NCI-H69 (cell line): ENCODE measurements at regions not wholly inside any gene's neighbourhood (a gene's known extent, or its start where the extent isn't known, plus 50 kb on each side); places are given as distances from the start of the nearest gene placed in this dataset.
"Not testable (repeated sequence)": the region's sequence is repeated elsewhere in the genome, so short reads cannot be mapped to it uniquely, and the experiment has no call there.

Experiments used
- DNase-seq: peaks from one replicate; lab custom pipeline; 2025; lab: John Stamatoyannopoulos, UW

DNA sequence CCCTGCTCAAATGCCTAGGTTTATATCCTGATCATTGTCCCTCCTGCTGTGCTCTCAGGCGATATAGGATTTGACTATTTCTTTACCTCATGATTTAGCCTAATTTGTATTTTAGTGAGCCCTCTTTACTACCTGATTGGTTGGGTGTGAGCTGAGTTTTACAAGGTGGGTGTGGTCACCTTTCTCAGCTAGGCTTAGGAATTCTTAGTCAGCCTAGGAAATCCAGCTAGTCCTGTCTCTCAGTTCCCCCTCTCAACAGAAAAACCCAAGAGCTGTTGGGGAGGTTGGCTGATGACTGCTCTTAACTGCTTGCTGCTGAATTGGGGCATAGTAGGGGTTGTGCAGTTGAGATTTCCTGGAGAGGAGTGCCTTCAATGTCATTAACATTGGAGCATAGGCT lies 100.5 kb upstream of the AADAT start:
- no peak for DNase-seq

DNA sequence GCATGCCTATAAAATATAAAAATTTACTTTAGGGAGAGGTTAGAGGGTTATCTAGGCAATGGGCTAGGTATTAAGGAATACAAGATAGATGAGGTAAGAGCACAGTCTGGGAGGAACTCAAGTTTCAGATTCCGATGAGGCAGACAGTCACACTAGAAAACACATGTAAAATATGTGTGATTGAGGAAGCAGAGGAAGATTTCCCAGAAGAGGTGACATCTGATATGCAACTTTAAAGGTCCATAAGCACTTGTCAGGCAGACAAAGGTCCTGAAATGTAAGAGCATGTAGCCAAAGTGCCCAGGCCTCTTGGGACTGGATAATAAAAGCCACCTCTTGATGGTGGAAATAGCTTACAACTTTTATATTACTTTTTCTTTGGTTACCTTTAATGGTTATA lies 81.1 kb upstream of the AADAT start:
- no peak for DNase-seq

DNA sequence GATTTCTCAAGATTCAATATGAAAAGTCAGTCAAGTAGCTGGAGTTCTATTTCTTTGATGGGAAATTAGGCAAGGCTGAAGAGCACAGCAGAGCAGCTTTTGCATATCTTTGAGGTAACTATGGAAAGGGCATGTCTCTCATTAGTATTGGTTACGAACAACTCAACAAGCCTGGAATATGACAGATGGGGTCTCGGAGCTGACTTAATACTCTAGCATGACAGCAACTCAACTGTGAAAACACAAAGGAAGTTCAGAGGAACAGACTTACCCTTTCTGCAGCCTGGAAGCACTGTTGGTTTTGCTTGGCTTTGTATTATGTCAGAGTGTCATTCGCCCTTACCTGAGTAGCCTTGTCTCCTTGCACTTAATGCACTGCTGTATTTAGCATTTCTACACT lies 79.9 kb upstream of the AADAT start:
- DNase-seq, result no peak

DNA sequence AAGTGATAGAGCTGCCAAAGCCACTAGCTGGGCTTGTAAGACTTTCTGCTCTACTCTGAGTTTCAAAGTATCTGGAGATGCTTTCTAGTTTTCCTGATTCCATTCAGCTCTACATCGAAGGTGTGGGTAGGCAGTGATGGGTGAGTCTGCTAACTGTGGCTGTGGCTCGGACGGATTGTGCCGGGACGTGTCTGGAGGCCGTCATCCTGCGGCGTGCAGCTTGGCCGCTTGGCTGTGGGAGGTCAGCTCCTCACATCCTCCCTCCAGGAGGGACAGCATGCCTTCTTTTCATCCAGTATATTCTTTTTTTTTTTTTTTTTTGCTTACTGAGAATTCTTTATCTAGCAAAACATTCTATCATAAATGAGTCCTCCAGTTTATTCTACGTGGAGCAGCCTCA lies 77.9 kb upstream of the AADAT start:
- DNase-seq, result no peak

DNA sequence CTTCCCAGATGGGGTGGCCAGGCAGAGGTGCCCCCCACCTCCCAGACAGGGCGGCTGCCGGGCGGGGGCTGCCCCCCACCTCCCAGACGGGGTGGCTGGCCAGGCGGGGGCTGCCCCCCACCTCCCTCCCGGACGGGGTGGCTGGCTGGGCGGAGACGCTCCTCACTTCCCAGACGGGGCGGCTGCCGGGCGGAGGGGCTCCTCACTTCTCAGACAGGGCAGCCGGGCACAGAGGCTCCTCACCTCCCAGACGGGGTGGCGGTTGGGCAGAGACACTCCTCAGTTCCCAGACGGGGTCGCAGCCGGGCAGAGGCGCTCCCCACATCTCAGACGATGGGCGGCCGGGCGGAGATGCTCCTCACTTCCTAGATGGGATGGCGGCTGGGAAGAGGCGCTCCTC lies 76.4 kb upstream of the AADAT start:
- not testable (repeated sequence) for DNase-seq

DNA sequence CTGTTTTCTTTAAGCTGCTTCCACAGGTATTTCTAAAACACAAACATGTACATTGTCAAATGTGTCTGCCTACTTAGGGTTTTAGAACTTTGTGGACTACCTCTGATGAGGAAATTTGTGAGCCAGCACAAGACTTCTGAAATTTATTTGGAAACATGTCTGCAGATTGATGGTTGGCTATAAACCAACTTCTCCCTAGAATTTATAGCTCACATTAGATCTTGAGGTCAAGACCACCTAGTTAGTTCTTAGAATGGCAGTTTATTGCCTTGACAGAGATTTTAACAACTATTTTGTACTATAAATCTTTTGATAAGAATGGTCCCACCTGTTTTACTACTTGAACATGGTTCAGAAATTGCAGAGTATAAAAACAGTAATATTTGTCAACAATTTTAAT lies 72.7 kb upstream of the AADAT start:
- no peak for DNase-seq

DNA sequence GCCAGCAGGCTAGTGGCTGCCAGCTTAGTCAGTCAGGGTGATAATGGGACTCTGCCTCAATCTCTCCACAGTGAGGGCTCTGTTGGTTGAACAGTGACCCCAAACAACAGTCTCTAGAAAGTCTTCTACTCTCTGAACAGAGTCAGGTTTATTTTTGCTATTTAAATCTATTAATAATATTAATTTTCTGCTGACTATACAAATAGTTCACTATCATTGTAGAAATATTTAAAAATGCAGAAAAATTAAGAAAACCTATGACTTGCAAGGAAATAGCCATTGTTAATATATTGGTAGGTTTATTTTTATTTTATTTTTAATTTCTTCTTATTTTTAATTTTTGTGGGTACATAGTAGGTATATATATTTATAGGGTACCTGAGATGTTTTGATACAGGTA lies 67.9 kb upstream of the AADAT start:
- DNase-seq, result no peak

DNA sequence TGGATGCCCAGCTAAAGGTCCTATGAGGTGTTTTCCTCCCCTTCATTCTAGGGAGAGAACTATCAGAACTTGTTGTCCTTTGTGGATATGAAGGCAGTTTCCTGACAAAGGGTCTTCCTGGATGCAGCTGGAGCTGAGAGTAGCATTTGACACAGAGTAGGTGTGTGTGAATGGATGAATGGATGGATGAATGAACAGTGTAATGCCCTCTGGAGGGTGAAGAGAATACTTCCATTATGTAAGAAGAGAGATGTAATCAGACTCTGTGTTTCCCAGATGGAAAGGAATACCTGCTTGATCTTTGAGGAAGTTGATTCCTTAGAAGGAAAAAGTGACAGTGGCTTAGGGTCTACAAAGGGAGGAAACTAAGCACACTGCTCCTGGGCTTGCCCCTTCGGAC lies 55.4 kb upstream of the AADAT start:
- DNase-seq, result no peak

DNA sequence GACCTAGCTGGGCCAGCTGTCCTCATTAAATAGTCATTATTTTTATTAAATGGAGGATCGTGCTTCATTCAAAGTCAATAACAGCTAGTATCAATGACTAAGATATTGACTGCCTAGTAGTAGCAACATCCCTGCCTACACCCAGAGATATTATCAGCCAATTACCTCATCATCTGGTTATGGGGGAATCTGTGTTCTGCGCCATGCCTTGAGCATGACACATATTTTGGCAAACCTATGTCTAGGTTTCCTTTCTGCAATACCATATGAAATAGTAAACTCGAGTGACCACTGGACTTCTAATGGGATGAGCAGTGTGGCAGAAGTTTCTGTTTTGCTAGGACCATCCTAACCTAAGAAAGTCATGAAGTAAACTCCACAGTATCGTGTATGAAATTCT lies 50.0 kb upstream of the AADAT start:
- DNase-seq, result no peak
